GM18507 (cell line): ENCODE measurements at regions not wholly inside any gene's neighbourhood (a gene's known extent, or its start where the extent isn't known, plus 50 kb on each side); places are given as distances from the start of the nearest gene placed in this dataset.
"Not testable (repeated sequence)": the region's sequence is repeated elsewhere in the genome, so short reads cannot be mapped to it uniquely, and the experiment has no call there.

Experiments used
- DNase-seq: peaks from one replicate; pipeline ENCODE4 v3.0.0; 2011; ENCODE audit warnings: low read depth; ENCODE audit not compliant: insufficient read length; ENCODE audit errors: extremely low spot score
- FAIRE-seq: peaks from 2 replicates; lab custom pipeline; 2011; peaks lifted over from hg19 to GRCh38; lab: Jason Lieb, UNC

DNA sequence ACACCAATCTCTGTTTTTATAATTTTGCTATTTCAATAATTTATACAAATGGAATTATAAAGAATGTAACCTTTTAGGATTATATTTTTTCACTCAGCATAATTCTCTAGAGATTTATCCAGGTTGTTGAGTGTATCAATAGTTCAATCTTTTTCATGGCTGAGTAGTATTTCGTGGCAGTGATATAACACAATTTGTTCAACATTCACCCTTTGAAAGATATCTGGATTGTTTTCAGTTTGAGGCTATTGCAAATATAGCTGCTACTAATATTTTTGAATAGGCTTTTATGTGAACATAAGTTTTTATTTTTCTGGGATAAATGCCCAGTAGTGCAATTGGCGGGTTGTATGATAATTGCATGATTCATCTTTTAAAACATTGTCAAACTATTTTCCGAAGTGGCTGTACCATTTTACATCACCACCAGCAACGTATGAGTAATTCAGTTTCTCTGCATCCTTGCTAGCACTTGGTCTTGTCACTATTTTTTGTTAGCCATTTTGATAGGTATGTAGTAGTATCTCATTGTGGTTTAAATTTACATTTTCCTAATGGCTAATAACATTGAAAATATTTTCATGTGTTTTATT lies 55.6 kb upstream of the ABCD3 start:
- DNase-seq (no peak), FAIRE-seq (no peak)

DNA sequence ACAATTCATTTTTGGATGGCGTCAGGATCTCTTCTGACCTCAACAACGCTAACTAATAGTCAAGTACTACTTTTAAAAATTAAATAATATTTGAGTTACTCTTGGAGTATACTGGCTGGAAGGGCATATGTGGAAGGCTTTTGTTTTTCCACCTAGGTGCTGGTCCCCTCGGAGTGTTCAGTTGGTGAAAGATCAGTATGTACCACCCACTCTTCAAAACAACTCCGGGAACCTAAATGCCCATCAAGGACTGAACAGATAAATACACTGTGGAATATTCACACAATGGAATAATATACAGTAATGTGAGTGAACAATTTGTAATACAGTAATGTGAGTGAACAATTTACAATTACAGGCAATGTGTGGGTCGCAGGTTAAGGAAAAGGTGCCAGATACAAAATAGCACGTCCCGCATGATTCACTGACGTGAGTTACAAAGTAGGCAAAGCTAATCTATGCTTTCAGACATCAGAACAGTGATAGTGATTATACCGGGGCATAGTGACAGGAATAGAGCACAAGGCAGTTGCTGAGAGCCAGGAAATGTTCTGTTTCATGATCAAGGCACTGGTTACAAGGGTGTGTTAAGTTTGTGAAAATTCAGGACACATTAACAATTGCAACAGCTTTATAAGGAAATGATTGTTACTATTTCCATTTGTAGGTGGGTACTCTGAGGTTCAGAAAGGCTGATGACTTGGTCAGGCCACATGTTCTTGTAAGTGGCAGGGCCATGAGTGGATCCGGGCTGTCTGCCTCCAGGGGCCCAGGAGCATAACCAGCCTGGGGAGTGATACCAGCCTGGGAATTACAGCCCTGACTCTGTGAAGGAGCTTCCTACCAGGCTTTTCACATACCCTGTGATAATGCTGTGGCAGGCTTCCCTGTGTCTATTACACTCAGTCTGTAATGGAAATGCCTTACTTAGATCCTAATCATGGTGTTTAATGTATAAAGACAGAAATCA lies 59.3 kb upstream of the ABCD3 start:
- FAIRE-seq (no peak), DNase-seq (no peak)

DNA sequence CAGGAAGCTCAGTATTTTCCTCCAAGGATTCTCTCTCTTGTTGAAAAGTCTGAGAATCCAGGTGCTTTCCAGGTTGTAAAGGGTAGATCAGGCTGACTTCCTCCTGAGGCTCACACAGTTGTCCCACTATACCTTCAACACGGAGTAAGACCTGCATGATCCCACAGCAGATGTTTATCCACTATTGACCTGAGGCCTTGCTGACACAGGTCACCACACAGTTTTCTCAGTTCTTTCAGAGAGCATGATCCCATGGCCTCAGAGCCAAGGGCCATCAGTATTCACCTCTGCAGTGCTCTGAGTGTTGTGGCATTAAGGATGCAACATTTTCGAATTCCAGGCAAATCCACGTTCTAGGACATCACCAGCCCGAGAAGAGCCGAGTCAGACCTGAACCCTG lies 60.5 kb upstream of the ABCD3 start:
- no peak for FAIRE-seq
- no peak for DNase-seq

DNA sequence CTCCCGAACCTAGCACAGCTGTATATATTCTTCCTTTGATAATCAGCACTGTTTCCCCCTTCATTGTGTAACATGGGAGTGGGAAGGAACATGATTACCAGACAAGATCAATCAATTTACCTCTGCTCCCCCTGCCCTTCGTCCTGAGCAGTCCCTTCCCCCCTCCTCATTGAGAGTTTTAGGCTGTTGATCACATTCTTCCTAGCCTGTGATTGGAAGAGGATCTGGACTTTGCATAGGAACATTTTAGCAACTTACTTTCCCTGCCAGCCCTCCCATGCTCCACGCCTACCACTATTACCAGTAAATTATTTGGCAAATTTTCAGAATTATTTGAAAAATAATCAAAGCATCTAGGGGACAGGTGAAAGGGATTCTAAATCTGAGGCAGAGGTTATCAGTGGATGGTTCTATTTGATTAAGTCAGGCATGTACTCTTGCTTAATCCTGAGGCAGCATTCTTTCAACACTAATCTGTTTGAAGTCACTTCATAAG lies 62.7 kb upstream of the ABCD3 start:
- FAIRE-seq (no peak), DNase-seq (no peak)

DNA sequence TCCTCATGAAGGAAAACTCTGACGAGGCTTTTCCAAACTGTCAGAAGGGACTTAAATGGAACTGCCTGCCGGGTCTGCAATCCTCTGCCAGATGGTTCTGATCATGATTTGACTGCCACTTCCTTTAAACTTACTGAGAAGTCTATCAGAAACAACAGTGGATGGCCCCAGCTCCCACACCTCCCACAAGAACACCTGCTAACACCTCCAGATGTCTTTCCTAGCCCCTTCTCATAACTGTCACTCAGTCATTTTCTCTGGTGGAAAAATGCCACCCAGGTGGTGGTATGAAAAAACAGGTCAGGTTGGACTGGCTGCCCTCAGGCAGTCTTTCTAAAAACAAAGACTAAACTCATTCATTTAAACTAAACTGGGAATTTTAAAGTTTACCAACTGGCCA lies 66.7 kb upstream of the ABCD3 start:
- no peak for DNase-seq

DNA sequence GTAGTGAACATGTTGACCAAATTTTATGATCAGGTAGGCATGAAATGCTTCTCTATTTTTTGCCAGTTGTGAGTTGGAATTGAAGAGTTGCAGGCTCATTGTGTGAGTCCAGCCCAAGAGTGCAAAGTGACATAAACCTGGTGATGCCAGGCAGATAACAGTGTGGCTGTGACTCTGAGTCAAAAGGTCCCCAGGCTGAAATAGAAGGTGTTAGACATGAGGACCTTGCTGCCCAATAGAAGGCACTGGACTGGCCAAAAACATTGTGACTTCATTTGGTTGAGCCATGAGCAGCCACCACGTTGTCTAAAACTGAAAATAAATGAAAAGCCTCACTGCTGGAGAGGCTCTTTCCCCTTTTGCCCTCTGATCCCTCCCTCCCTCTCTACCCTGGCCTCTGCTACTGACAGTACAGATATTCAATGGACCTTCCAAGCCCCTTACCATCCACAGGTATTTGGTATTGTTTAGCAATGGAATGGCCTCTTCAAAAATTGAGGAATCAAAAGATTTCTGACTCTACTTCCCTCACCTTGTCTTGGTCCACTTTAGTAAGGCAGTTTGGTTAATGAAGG lies 67.8 kb upstream of the ABCD3 start:
- FAIRE-seq (no peak), DNase-seq (no peak)

More for the DNA sequence above, 66.7 kb upstream of the ABCD3 start:
- no peak for FAIRE-seq

DNA sequence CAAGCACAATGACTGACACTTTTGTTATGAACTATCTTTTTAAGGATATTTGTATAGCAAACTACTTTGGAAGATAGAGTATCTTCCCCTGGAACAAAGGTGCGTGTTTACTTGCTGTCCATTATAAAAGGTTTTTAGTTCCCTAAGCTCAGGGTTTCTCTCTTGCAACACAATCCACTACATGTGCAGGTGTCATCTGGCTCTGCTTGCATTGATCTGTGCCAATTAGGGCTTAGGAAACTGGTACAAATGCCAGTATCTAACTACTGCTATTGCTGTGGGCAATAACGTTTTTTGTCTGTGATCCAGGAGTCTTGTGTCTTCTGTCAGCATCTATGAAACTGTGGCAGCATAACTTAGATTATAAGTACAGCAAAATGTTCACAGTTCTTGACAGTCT lies 68.3 kb upstream of the ABCD3 start:
- no peak for FAIRE-seq
- no peak for DNase-seq

DNA sequence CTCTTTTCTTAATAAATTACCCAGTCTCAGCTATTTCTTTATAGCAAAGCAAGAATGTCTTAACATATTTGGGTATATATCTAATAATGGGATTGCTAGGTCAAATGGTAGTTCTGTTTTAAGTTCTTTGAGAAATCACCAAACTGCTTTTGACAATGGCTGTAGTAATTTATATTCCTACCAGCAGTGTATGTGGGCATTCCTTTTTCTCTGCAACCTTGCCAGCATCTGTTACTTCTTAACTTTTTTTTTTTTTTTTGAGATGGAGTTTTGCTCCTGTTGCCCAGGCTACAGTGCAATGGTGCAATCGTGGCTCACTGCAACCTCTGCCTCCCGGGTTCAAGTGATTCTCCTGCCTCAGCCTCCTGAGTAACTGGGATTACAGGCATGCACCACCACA lies 69.8 kb upstream of the ABCD3 start:
- FAIRE-seq, DNase-seq: not testable (repeated sequence)

DNA sequence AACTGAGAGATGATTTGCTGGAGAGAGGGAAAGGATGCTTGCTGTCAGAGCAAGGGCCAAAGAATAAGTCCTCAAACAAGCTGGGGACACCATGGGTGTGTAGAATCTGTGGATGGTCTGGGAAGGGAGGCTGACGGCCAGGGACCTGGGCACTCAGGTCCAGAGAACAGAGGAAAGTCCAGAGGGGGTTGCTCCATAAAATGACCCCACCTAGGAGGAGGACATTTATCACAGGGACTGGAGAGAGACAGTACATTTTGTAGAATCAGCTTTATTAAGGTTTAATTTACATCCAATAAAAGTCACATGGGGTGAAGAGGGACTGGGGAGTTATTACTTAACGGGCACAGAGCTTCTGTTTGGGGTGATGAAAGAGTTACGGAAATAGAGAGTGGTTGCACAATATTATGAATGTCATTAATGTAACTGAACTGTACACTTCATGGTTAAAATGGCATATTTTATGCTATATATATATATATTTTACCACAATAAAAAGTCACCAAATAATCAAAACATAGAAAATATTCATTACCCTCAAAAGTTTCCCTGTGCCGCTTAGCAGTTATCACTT lies 73.0 kb upstream of the ABCD3 start:
- FAIRE-seq (no peak), DNase-seq (no peak)

DNA sequence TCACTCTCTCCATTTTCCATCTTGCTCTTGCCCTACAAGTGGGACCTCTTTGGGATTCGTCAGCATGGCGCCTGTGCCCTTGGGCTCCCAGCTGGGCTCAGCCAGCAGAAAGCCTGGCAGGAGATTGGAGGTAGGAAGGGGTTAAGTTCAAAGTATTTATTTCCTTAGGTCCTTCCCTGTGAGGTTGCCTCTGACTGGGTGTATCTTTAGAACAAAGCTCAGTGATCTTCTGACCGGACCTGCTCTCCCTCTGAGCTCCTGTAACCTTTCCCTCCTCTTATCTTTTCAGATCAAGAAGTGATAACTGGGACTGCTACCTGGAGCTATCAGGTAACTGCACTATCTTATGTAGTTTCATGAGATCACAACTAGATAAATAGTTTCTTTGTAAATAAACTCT lies 75.8 kb upstream of the ABCD3 start:
- FAIRE-seq: no peak
- DNase-seq: no peak

DNA sequence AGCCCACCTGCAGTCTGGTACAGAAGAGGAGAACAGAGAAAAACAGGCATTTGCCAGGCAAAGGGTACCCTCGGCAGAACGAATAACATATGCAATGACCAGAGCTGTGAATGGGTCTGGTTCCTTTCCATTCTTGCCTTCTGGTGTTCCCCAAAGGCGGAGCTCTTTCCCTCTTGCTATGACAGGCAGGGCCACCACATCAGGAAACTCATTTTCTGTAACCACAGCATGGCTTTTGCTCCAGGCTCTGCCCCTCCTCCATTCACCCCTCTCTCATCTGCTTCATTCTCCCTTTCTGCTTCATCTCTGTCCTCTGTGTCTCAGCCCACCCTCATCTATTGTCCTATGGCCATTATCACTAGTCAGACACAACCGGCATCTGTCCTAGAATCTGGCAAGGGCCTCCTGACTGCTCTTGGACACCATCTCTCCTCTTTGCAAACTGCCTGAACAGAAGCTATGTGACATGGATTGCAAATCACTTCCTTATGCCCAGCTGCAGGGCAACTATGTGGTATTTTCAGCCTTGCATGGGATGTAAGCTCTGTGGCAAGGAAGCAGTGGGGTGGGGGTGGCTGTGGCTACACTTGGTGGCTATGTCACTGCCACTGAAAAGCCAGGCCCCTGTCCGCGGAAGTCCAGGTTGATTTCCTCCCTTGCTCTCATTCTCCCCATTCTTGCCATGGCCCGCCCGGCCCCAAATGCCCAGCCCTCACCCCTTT lies 78.8 kb upstream of the ABCD3 start:
- FAIRE-seq (no peak), DNase-seq (no peak)

DNA sequence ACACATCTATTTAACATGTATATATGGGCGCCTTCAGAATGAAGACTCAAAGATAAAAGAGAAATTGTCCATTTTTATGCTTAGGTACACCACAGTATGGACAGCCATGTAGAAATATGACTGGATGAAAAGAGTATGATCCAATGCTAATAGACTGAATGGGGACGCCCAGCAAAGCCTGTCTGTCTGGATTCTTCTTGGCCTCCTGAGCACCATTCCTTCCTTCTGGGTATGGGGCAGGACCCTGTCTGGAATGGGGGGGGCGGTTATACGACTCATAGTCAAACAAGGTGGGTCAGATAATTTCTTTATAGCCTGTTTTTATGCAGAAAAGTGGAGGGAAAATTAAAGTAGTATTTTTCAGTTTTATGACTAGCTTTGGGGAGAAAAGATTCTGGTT lies 81.2 kb upstream of the ABCD3 start:
- no peak for DNase-seq
- FAIRE-seq: no peak

DNA sequence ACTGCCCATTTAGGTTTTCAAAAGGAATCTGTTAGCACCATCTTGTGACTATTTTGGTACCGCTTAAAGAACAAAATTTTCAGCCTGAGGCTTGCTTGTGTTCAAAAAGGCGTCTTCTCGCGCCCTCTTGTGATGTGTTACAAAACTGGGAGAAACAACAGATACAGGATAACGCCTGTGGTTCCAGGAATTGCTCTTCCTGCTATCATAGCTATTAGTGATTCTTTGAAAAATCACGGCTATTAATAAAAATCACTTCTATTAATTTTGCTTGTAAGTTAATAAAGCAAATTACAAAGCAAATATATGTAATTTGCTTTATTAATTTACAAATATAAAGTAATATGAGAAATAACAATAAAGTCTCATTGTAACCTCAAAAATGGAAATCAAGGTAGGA lies 82.2 kb upstream of the ABCD3 start:
- DNase-seq: no peak
- FAIRE-seq: peak; percentile 80

DNA sequence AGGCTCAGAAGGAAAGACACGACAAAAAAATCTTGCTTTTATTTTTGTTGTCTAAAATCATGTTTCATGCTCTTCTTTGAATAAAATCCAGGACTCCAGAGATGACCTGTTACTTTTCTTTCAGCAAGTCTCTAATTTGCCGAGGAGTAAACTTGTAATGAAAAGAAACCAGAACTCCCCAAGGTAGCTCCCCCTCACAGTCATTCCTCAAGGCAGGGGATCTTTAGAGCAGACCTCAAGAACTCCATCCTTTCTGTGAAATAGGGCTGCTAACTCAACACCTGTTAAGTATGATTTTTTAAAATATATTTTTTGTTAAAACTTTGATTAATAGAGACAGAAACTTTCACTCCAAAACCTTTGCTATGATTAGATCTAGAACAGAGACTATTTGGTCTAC lies 82.7 kb upstream of the ABCD3 start:
- DNase-seq (no peak), FAIRE-seq (no peak)

DNA sequence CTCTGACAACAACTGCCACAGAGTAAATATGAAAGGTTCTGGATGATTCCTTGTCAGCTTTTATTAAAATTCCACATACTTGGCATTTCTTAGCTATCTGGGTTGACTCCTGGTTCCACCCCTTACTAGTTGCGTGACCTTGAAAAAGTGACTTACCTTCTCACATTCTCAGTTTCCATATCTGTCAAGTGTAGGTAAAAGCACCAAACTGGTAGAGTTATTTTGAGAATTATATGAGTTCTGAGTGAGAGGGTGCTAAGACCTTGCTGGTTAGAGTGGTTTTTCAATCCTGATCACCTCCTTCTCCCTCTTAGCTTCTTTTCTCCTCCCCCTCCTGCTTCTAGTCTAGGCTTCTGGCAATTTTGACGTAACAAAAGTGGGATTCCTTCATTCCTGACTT lies 83.4 kb upstream of the ABCD3 start:
- DNase-seq (no peak), FAIRE-seq (peak; percentile 75)

DNA sequence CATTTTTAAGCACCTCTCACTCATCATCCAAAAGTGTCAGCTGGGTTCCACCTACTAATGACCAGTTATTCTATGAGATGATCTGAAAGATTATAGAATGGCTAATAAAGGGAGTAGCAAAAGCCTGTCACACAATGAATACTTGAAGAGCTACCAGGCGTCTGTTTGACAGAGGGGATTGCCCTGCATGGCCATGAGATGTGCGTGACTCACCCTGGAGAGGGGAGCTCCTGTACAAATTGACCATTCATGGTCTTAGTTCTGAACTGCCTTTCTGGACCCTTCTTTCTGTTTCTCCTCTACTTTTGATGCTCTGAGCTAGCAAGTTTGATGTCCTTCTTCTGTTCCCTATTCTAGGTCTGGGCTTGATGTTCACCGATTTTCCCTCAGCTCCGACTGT lies 85.2 kb upstream of the ABCD3 start:
- no peak for FAIRE-seq
- no peak for DNase-seq

DNA sequence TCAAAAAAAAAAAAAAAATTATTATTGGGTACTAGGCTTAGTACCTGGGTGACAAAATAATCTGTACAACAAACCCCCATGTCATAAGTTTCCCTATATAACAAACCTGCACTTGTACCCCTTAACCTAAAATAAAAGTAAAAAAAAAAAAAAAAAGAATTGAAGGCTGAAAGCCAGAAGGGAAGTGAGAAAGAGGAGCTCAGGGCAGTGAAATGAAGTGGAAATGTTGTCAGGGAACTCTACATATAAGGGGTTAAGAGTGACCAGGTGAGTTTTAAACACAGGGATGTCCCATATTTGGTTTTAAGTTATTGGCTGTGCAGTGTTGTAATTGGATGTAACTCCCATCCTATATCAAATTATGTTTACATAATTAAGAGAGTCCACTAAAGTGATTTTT lies 85.7 kb upstream of the ABCD3 start:
- FAIRE-seq: no peak
- no peak for DNase-seq

DNA sequence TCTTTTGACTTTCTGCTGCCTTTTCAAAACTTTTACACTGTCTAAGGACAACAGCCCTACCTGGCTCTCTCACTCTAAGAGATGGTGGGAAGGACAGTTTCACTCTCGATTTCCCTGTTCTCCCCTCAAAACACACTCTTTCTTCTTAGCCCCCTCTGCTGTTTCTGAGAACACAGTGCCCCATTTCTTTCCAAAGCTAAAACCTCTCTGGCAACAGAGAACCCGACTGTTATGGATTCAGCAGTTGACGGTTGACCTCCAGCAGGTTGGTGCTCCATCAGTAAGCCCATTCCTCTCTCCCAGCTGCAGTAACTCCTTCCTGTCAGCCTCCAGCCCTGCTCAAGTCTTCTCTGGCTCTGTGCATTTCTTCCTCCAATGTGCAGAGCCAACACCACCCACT lies 88.2 kb upstream of the ABCD3 start:
- FAIRE-seq (no peak), DNase-seq (no peak)

DNA sequence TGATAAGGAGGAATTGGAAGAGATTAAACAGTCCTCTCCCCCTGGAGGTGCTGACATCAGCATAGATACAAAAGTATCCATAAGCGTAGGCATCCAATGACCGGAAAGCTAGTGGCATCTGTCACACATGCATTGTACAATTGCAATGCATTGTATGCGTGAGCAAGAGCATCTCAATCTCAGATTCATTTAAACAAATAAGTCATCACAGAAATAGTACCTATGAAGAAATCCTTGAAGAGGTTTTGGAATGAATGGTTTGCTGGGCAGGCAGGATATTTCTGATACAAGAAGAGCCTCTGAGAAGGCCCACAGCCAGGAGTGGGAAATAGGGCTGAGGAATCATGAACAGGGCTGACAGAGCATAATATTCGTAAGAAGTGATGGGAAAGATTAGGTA lies 88.9 kb upstream of the ABCD3 start:
- FAIRE-seq (no peak), DNase-seq (no peak)
